Activated T-cell treated with anti-CD3 and anti-CD28 coated beads for 48 hours (primary cell): ENCODE measurements at regions not wholly inside any gene's neighbourhood (a gene's known extent, or its start where the extent isn't known, plus 50 kb on each side); places are given as distances from the start of the nearest gene placed in this dataset.
A peak's percentile ranks its signal among the peaks of the same experiment; 100 is the strongest.

Experiments
- DNase-seq: peaks from one replicate; pipeline ENCODE4 v3.0.0-alpha.2; 2020; ENCODE audit warnings: low read depth

GRCh38 chr13:109859216-109859835, 72.9 kb upstream of the IRS2 start:
- DNase-seq: no peak

GRCh38 chr13:109858319-109858718, 71.9 kb upstream of the IRS2 start:
- DNase-seq: no peak

- DNase-seq: no peak
These were observed 71.4 kb upstream of the IRS2 start for GRCh38 chr13:109857803-109858202.

- no peak for DNase-seq
These were observed 70.9 kb upstream of the IRS2 start for GRCh38 chr13:109857325-109857724.

DNA sequence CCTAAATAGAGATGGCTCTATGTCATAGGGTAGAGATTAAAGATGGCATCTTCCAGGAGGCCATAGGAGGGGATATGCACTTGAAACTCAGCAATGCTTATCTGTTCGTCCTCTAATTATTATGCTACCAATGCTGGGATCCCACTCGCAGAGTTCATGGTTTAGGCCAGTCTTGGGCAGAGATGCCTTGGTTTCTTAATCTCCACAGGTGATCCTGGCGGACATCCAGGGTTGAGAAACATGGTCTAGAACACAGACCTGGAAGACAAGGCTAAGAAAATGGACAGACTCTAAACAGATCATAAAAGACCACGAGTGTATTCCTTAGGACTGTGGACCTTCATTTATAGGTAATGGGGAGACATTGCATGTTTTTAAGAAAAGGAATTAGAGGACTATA, 70.0 kb upstream of the IRS2 start:
- DNase-seq: no peak

DNA sequence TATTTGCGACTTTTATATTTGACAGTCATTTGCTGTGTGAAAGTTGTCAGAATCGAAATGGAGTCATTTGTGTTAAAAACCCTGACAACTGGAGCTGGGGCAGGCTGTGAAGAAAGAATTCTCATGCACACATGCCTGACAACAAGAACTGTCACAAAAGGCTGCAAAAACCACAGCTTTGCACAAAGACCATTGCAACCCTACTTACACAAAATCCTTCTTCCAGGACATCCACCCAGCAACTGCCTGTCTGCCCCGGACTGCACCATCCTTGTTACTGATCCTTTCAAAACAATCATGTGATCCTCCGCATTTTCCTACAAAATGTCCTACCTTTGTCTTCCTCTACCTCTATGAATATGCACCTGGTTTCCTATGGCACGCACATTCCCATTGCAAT, 66.8 kb upstream of the IRS2 start:
- DNase-seq: no peak

GRCh38 chr13:109846185-109846584, 59.8 kb upstream of the IRS2 start:
- no peak for DNase-seq

DNA sequence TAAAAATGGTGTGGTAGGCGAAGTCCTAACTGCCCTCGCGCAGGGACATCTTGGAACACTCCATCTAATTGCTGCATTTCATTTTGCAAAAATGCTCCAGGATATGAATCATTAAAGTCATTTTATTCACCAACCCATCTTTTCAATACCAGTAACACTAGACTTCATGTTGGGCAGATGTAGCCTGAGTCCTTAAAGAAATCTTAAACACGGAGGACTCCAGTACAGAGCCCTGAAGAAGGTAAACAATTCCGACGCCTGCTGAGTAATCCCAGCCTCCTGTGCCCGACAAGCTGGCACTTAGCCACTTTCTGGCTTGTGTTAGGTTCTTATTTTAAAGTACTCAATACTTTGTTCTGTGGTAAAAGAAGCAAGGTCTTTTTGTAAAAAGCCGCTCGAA, 58.0 kb upstream of the IRS2 start:
- DNase-seq: no peak

DNA sequence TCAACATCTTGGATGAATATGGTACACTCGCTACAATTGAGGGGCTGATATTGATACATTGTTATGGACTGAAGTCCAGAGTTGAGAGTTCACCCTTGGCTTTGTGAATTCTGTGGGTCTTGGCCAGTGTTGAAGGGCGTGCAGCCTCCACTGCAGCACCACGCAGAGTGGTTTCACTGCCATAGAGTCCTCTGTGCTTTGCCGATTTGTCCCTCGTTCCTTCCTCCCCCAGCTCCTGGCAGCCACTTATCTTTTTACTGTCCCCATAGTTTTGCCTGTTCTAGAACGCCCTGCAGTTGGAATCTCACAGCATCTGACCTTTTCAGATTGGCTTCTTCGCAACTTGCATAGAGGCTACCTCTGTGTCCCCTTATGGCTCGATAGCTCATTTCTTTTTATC, 57.3 kb upstream of the IRS2 start:
- no peak for DNase-seq

DNA sequence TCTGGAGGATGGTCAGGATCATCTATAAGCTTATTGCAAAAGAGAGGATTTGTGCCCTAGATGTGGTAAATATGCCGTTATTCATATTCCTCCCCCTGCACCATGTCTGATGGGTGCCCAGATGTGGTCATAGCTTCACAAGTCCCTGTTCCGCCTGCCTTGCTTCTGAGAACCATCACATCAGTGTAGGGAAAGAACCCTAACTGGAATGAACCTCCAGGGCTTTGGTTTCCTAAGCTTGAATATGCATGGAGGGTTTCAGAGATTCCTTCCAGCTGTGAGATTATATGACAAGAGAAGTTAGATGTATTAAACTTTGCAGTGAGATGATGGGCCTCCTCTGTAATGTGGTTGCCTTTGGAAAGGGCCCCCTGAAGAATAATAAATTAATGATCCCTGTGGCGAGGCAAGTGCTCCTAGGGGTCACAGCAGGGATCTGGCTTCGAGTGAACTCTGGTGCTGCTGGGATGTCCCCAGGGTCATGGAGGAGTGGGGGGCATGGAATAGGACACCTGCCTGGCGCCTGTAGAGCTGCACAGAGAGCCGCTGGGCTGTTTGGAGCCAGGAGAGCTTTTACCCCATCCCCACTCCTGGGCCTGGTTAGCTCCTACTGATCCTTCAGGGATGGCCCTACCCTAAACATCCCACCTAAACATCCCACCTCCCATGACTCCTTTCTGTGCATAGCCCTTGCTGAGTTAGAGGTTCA, 56.0 kb upstream of the IRS2 start:
- no peak for DNase-seq

- DNase-seq: no peak
These were observed 54.5 kb upstream of the IRS2 start for GRCh38 chr13:109840893-109841287.

- DNase-seq: peak; percentile 9
These were observed 54.0 kb upstream of the IRS2 start for GRCh38 chr13:109840201-109840892.

- no peak for DNase-seq
These were observed 50.5 kb upstream of the IRS2 start for GRCh38 chr13:109836629-109837607.
